Loucy (cell line): ENCODE measurements at regions not wholly inside any gene's neighbourhood (a gene's known extent, or its start where the extent isn't known, plus 50 kb on each side); places are given as distances from the start of the nearest gene placed in this dataset.
"Not testable (repeated sequence)": the region's sequence is repeated elsewhere in the genome, so short reads cannot be mapped to it uniquely, and the experiment has no call there.

ENCODE experiments used
- H2AFZ ChIP-seq: fragments of 200-600 bp; sonication (generic); 2 replicates; pipeline ENCODE4 v1.6.0; 2016; ENCODE audit warnings: antibody characterized with exemption, mild to moderate bottlenecking, low read length, moderate library complexity
- H3F3A ChIP-seq: fragments of 200-600 bp; 2 replicates; pipeline ENCODE4 v1.6.0; 2016; ENCODE audit warnings: antibody characterized with exemption, low read depth, mild to moderate bottlenecking
- H3K27me3 ChIP-seq: fragments of 200-600 bp; sonication (generic); 2 replicates; pipeline ENCODE4 v1.6.1; 2014; ENCODE audit warnings: low read length, mild to moderate bottlenecking; ENCODE audit not compliant: insufficient read depth, poor library complexity, severe bottlenecking
- H3K36me3 ChIP-seq: fragments of 200-600 bp; sonication (generic); 2 replicates; pipeline ENCODE4 v1.6.1; 2016; ENCODE audit warnings: low read length; ENCODE audit not compliant: insufficient read depth
- H3K4me1 ChIP-seq: fragments of 200-600 bp; sonication (generic); 2 replicates; pipeline ENCODE4 v1.5.1; 2014; ENCODE audit warnings: low read length, mild to moderate bottlenecking; ENCODE audit not compliant: insufficient read depth, poor library complexity, severe bottlenecking
- H3K4me2 ChIP-seq: fragments of 200-600 bp; sonication (generic); 2 replicates; pipeline ENCODE4 v1.6.0; 2014; ENCODE audit warnings: antibody characterized with exemption, low read length, low read depth, mild to moderate bottlenecking; ENCODE audit not compliant: poor library complexity, severe bottlenecking
- H3K4me3 ChIP-seq: fragments of 200-600 bp; sonication (generic); 2 replicates; pipeline ENCODE4 v1.5.1; 2014; ENCODE audit warnings: low read length, mild to moderate bottlenecking, mixed read lengths; ENCODE audit not compliant: poor library complexity, severe bottlenecking
- H3K79me2 ChIP-seq: fragments of 200-600 bp; sonication (generic); 2 replicates; pipeline ENCODE4 v1.6.1; 2014; ENCODE audit warnings: low read length; ENCODE audit not compliant: insufficient read depth
- H3K9ac ChIP-seq: fragments of 200-600 bp; sonication (generic); 2 replicates; pipeline ENCODE4 v1.6.0; 2014; ENCODE audit warnings: mild to moderate bottlenecking, low read depth, low read length, moderate library complexity; ENCODE audit not compliant: poor library complexity, severe bottlenecking
- H3K9me2 ChIP-seq: fragments of 200-600 bp; sonication (generic); replicated peaks from 2 replicates; pipeline ENCODE4 v1.6.1; 2016; ENCODE audit warnings: low read depth, low read length, mixed read lengths
- H3K9me3 ChIP-seq: fragments of 200-600 bp; sonication (generic); 2 replicates; pipeline ENCODE4 v1.6.1; 2014; ENCODE audit warnings: mild to moderate bottlenecking, antibody characterized with exemption, low read length, low read depth; ENCODE audit not compliant: insufficient read depth
- H4K20me1 ChIP-seq: fragments of 200-600 bp; sonication (generic); 2 replicates; pipeline ENCODE4 v1.6.0; 2014; ENCODE audit warnings: antibody characterized with exemption, low read length, mild to moderate bottlenecking; ENCODE audit not compliant: insufficient read depth, poor library complexity, severe bottlenecking
- EZH2phosphoT487 ChIP-seq: fragments of 200-600 bp; IDR thresholded peaks from 2 replicates; pipeline ENCODE4 v1.6.1; 2018; ENCODE audit warnings: antibody characterized with exemption, mild to moderate bottlenecking, moderate library complexity, borderline replicate concordance
- TF ChIP-seq, protein P1 (sequence below): fragments of 200-600 bp; sonication (generic); conservative IDR thresholded peaks from 2 replicates; pipeline ENCODE4 v1.5.1; 2014; ENCODE audit warnings: mild to moderate bottlenecking, antibody characterized with exemption, low read length

DNA sequence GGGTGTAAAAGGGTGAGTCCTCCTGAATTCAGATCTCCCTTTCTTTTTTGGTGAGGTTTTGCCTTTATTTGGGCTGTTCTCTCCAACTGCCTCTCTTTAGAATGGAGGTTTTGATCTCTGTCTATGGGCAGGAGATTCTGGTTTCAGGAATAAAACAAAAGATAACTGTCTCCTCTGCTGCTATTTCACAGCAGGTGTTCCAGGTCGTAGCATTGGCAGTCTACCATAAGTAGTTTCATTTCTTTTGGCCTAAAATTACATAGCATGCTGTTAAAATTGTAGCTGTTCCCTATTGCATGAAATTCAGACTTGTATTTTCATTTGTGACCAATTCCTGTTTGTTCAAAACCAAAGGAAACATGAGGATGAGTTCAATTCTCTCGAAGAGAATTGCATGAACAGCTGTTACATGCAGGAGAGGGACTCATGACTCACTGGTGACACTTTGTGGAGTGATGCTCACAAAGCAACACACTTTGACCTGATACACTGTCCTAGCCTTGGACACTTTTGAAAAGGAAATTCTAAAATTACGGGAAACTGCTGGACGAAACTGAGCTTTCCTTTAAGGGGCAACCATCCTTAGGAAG, 76.8 kb upstream of the SIRPG start:
- no peak overlapping the region for H3K4me3 ChIP-seq
- H3K79me2 ChIP-seq, result no peaks in the 10 kb centered on the region
- H3F3A ChIP-seq, result no peaks in the 10 kb centered on the region
- H3K9ac ChIP-seq, result no peak overlapping the region
- TF ChIP-seq EZH2phosphoT487, result no peak
- TF ChIP-seq, protein P1, sequence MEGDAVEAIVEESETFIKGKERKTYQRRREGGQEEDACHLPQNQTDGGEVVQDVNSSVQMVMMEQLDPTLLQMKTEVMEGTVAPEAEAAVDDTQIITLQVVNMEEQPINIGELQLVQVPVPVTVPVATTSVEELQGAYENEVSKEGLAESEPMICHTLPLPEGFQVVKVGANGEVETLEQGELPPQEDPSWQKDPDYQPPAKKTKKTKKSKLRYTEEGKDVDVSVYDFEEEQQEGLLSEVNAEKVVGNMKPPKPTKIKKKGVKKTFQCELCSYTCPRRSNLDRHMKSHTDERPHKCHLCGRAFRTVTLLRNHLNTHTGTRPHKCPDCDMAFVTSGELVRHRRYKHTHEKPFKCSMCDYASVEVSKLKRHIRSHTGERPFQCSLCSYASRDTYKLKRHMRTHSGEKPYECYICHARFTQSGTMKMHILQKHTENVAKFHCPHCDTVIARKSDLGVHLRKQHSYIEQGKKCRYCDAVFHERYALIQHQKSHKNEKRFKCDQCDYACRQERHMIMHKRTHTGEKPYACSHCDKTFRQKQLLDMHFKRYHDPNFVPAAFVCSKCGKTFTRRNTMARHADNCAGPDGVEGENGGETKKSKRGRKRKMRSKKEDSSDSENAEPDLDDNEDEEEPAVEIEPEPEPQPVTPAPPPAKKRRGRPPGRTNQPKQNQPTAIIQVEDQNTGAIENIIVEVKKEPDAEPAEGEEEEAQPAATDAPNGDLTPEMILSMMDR, result peak; percentile 67
- H2AFZ ChIP-seq, result no peak overlapping the region
- no peaks in the 10 kb centered on the region for H3K9me3 ChIP-seq
- no peaks in the 10 kb centered on the region for H3K4me1 ChIP-seq
- no peaks in the 10 kb centered on the region for H3K36me3 ChIP-seq
- H3K9me2 ChIP-seq, result no peaks in the 10 kb centered on the region
- no peaks in the 10 kb centered on the region for H3K27me3 ChIP-seq
- H3K4me2 ChIP-seq, result no peak overlapping the region
- H4K20me1 ChIP-seq, result no peaks in the 10 kb centered on the region

DNA sequence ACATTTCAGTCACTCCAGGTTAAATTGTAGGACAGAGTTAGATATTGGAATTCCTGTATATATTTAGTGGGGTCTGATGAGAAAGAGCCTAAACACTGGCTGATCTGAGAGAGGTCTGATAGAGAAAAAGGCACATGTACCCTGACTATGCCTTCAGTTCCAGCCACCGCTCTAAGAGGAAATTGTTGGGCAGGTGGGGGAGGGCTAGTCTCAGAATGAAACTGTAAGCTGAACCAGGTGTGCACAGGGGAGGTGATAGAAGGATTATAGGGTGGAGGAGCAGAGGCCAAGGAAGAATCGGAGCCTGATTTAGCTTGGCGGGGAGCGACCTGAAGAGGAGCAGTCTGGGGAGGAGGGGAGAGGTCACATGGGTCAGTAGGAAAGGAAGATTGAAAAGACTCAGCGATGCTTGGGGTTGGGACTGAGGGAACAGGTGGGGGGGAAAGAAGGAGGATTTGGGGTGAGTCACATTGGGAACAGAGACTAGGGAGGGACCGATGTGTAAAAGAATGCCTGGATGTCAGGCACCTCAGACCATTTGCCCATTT, 74.3 kb upstream of the SIRPG start:
- H3K79me2 ChIP-seq, H3K9ac ChIP-seq, H3F3A ChIP-seq, H2AFZ ChIP-seq, H3K9me3 ChIP-seq, H3K4me3 ChIP-seq, H4K20me1 ChIP-seq, H3K4me2 ChIP-seq, H3K27me3 ChIP-seq, H3K4me1 ChIP-seq, H3K36me3 ChIP-seq, H3K9me2 ChIP-seq: not testable (repeated sequence)

DNA sequence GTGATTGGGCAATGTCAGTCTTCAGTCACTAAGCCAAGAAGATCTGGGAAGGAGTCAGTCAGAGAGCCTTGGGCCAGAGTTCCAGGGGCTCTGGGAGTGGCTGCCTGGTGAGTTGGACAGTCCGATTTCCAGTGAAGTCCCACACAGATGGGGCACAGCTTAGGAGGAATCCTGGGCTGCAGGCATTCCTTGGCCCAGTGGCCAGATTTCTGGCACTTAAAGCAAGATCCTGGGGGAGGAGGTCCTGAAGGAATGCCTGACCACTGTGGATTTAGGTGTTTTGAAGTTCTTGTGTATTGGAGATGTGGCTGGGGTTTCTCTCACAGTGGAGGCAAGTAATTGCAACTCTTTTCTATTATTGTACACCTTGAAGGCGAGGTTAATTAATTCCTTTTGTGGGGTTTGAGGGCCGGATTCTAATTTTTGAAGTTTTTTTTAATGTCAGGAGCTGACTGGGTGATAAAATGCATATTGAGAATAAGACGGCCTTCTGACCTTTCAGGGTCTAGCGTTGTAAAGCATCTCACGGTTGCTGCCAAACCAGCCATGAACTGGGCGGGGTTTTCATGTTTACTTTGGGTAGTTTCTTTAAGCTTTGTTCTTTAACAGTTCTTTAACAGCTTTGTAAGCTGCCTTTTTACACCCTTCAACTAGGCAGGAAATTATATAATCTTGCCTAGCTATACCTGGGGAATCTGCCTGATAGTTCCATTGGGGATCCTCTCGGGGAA, 73.6 kb upstream of the SIRPG start:
- not testable (repeated sequence) for H3K9me2 ChIP-seq, H3K4me1 ChIP-seq, H3K27me3 ChIP-seq, H3K4me2 ChIP-seq, H2AFZ ChIP-seq, H4K20me1 ChIP-seq, H3K9me3 ChIP-seq, H3K9ac ChIP-seq, H3K4me3 ChIP-seq, H3K79me2 ChIP-seq, H3F3A ChIP-seq, H3K36me3 ChIP-seq

DNA sequence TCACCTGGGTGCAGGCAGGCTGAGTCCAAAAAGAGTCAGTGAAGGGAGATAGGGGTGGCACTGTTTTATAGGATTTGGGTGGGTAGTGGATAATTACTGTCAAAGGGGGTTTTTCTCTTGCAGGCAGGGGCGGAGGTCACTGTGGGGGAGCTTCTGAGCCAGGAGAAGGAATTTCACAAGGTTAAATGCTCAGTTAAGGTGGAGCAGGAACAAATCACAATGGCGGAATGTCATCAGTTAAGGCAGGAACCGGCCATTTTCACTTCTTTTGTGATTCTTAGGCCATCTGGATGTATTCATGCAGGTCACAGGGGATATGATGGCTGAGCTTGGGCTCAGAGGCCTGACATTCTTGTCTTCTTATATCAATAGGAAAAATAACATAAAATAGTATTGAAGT, 69.7 kb upstream of the SIRPG start:
- not testable (repeated sequence) for H3K4me1 ChIP-seq, H4K20me1 ChIP-seq, H3K27me3 ChIP-seq, H3K9me3 ChIP-seq, H3K36me3 ChIP-seq, H3K4me3 ChIP-seq, H3F3A ChIP-seq, H3K9me2 ChIP-seq, H3K9ac ChIP-seq, H2AFZ ChIP-seq, H3K79me2 ChIP-seq, H3K4me2 ChIP-seq
